IMR-90 (cell line): ENCODE measurements at regions not wholly inside any gene's neighbourhood (a gene's known extent, or its start where the extent isn't known, plus 50 kb on each side); places are given as distances from the start of the nearest gene placed in this dataset.

Experiments
- ATAC-seq: fragments of 200-7000 bp; cut with Tn5 transposase; 2 replicates; pipeline ENCODE4 v1.9.1; 2020; ENCODE audit warnings: low read depth, mild to moderate bottlenecking, moderate library complexity
- BruUV-seq: library from RNA; stranded (reverse); fragments of 400-500 nt; replicated peaks from 2 replicates; lab custom pipeline; 2021; lab: Mats Ljungman, UMichigan
- CTCF ChIA-PET: fragments of 300-600 bp; formaldehyde crosslinking; extraction: SDS; loops from one replicate; lab custom pipeline; 2021; ENCODE audit warnings: antibody characterized with exemption; lab: Yijun Ruan, JAX
- POLR2A ChIA-PET: fragments of 300-600 bp; sonication (Branson Sonifier 250); formaldehyde crosslinking; loops from one replicate; lab custom pipeline; 2022; ENCODE audit warnings: antibody characterized with exemption; ENCODE audit not compliant: unreplicated experiment; lab: Charles Lee
- DNase-seq: peaks from one replicate; pipeline ENCODE4 v3.0.0; 2013
- H2AFZ ChIP-seq: replicated peaks from 2 replicates; pipeline ENCODE3; 2013; ENCODE audit warnings: low read length, mild to moderate bottlenecking; ENCODE audit not compliant: poor library complexity
- H2AK5ac ChIP-seq: 2 replicates; pipeline ENCODE4 v1.6.1; 2013; ENCODE audit warnings: low read depth, low read length, inconsistent platforms
- H2AK9ac ChIP-seq: replicated peaks from 2 replicates; pipeline ENCODE3; 2013; ENCODE audit warnings: mild to moderate bottlenecking, low read depth, low read length, moderate library complexity; ENCODE audit not compliant: poor library complexity
- H2BK120ac ChIP-seq: 2 replicates; pipeline ENCODE4 v1.6.1; 2013; ENCODE audit warnings: low read depth, low read length, inconsistent platforms
- H2BK15ac ChIP-seq: 3 replicates; pipeline ENCODE4 v1.6.1; 2013; ENCODE audit warnings: low read depth, low read length, inconsistent platforms
- H2BK20ac ChIP-seq: 2 replicates; pipeline ENCODE4 v1.6.1; 2013; ENCODE audit warnings: low read depth, mild to moderate bottlenecking, inconsistent platforms, low read length, moderate library complexity
- H2BK5ac ChIP-seq: 2 replicates; pipeline ENCODE4 v1.6.1; 2013; ENCODE audit warnings: mild to moderate bottlenecking, low read depth, low read length, inconsistent platforms; ENCODE audit not compliant: poor library complexity, severe bottlenecking
- H3K14ac ChIP-seq: replicated peaks from 2 replicates; pipeline ENCODE4 v1.6.1; 2013; ENCODE audit warnings: low read depth, low read length, inconsistent platforms
- H3K18ac ChIP-seq: 2 replicates; pipeline ENCODE4 v1.6.1; 2013; ENCODE audit warnings: low read depth, low read length, control low read depth
- H3K23ac ChIP-seq: 2 replicates; pipeline ENCODE4 v1.6.1; 2013; ENCODE audit warnings: low read depth, low read length, inconsistent platforms
- H3K27ac ChIP-seq: 2 replicates; pipeline ENCODE4 v1.5.1; 2013; ENCODE audit warnings: mild to moderate bottlenecking, control low read depth, low read length; ENCODE audit not compliant: insufficient read depth
- H3K27me3 ChIP-seq: 2 replicates; pipeline ENCODE4 v1.6.1; 2013; ENCODE audit warnings: low read length; ENCODE audit not compliant: control insufficient read depth, insufficient read depth
- H3K36me3 ChIP-seq: 2 replicates; pipeline ENCODE4 v1.6.1; 2013; ENCODE audit warnings: low read length, mixed read lengths; ENCODE audit not compliant: control insufficient read depth, insufficient read depth
- H3K4ac ChIP-seq: 2 replicates; pipeline ENCODE4 v1.6.1; 2013; ENCODE audit warnings: low read depth, low read length, inconsistent platforms
- H3K4me1 ChIP-seq: 2 replicates; pipeline ENCODE4 v1.6.1; 2013; ENCODE audit warnings: low read length, mixed read lengths; ENCODE audit not compliant: control insufficient read depth, insufficient read depth
- H3K4me2 ChIP-seq: 2 replicates; pipeline ENCODE4 v1.6.1; 2013; ENCODE audit warnings: low read depth, mild to moderate bottlenecking, control low read depth, low read length, moderate library complexity
- H3K4me3 ChIP-seq: 2 replicates; pipeline ENCODE4 v1.5.1; 2013; ENCODE audit warnings: low read depth, mild to moderate bottlenecking, control low read depth, low read length, moderate library complexity; ENCODE audit not compliant: insufficient read depth
- H3K56ac ChIP-seq: 2 replicates; pipeline ENCODE4 v1.6.1; 2013; ENCODE audit warnings: low read length, inconsistent platforms; ENCODE audit not compliant: insufficient read depth; ENCODE audit errors: extremely low read depth
- H3K79me1 ChIP-seq, 2 experiments: 2 replicates each; pipeline ENCODE4 v1.6.1; 2013; ENCODE audit warnings: low read length in 2 of 2, inconsistent platforms in 1 of 2, low read depth in 1 of 2
- H3K9ac ChIP-seq: 2 replicates; pipeline ENCODE4 v1.6.1; 2013; ENCODE audit warnings: low read depth, low read length, control low read depth
- H3K9me1 ChIP-seq: 2 replicates; pipeline ENCODE4 v1.6.1; 2013; ENCODE audit warnings: low read length, inconsistent platforms; ENCODE audit not compliant: insufficient read depth
- H3K9me3 ChIP-seq: 2 replicates; pipeline ENCODE4 v1.6.1; 2013; ENCODE audit warnings: low read length; ENCODE audit not compliant: control insufficient read depth, insufficient read depth
- H4K20me1 ChIP-seq: 2 replicates; pipeline ENCODE4 v1.6.1; 2013; ENCODE audit warnings: low read length, inconsistent platforms; ENCODE audit not compliant: insufficient read depth
- H4K5ac ChIP-seq: 2 replicates; pipeline ENCODE4 v1.6.1; 2013; ENCODE audit warnings: mild to moderate bottlenecking, low read depth, low read length, control low read depth
- H4K8ac ChIP-seq, 2 experiments: 2 replicates each; pipeline ENCODE4 v1.6.1; 2013; ENCODE audit warnings: low read depth in 2 of 2, low read length in 2 of 2, control low read depth in 1 of 2, inconsistent platforms in 1 of 2
- H4K91ac ChIP-seq: 2 replicates; pipeline ENCODE4 v1.6.1; 2013; ENCODE audit warnings: low read depth, low read length, inconsistent platforms; ENCODE audit not compliant: insufficient read depth
- BHLHE40 ChIP-seq: fragments of 150-350 bp; IDR thresholded peaks from 2 replicates; pipeline ENCODE4 v1.6.1; 2016; ENCODE audit warnings: mild to moderate bottlenecking, low read depth, low read length
- CEBPB ChIP-seq: IDR thresholded peaks from 2 replicates; pipeline ENCODE4 v1.6.1; 2012; ENCODE audit warnings: low read depth, low read length, improper control_type of control experiment
- FOS ChIP-seq: fragments of 150-350 bp; IDR thresholded peaks from 2 replicates; pipeline ENCODE4 v1.6.1; 2016; ENCODE audit warnings: low read depth, low read length
- MAFK ChIP-seq: IDR thresholded peaks from 2 replicates; pipeline ENCODE4 v1.6.1; 2012; ENCODE audit warnings: low read depth, low read length, improper control_type of control experiment
- MAZ ChIP-seq: IDR thresholded peaks from 2 replicates; pipeline ENCODE4 v1.6.1; 2012; ENCODE audit warnings: low read depth, mild to moderate bottlenecking, low read length, improper control_type of control experiment, moderate library complexity, borderline replicate concordance
- MXI1 ChIP-seq: IDR thresholded peaks from 2 replicates; pipeline ENCODE4 v1.6.1; 2012; ENCODE audit warnings: low read depth, mild to moderate bottlenecking, low read length, moderate library complexity, borderline replicate concordance
- NFE2L2 ChIP-seq: fragments of 150-350 bp; IDR thresholded peaks from 2 replicates; pipeline ENCODE4 v1.6.1; 2016; ENCODE audit warnings: low read depth, mild to moderate bottlenecking, low read length
- RAD21 ChIP-seq: IDR thresholded peaks from 2 replicates; pipeline ENCODE4 v1.6.1; 2012; ENCODE audit warnings: low read length, improper control_type of control experiment
- RCOR1 ChIP-seq: IDR thresholded peaks from 2 replicates; pipeline ENCODE4 v1.6.1; 2012; ENCODE audit warnings: mild to moderate bottlenecking, low read length, improper control_type of control experiment; ENCODE audit not compliant: insufficient replicate concordance
- RFX5 ChIP-seq: IDR thresholded peaks from 2 replicates; pipeline ENCODE4 v1.8.0; 2012; ENCODE audit warnings: low read depth, mild to moderate bottlenecking, low read length, moderate library complexity
- SMC3 ChIP-seq: fragments of 150-350 bp; IDR thresholded peaks from 2 replicates; pipeline ENCODE4 v1.6.1; 2016; ENCODE audit warnings: low read depth, mild to moderate bottlenecking, antibody characterized with exemption, low read length, moderate library complexity
- WGBS, 2 experiments: methylation state at CpG; one replicate each; pipeline versions ENCODE4 v1.1.5 to v1.1.7; 2013; ENCODE audit warnings: missing lambda C conversion rate in 2 of 2; ENCODE audit not compliant: insufficient read length in 1 of 2; ENCODE audit errors: extremely low coverage in 2 of 2; 5-methylcytosine and 5-hydroxymethylcytosine counted together
- dilution Hi-C: fragments of 300-500 bp; cut with HindIII; formaldehyde crosslinking; loops from one replicate; pipeline ENCODE4 v1.14.3; 2018; ENCODE audit warnings: low sequenced_read_pairs; ENCODE audit not compliant: unreplicated experiment
- in situ Hi-C: fragments of 300-500 bp; cut with MboI; formaldehyde crosslinking; loops from 3 replicates; pipeline ENCODE4 v1.14.3; 2019; ENCODE audit warnings: low sequenced_read_pairs, inconsistent platforms, mixed read lengths
- intact Hi-C: fragments of 100-400 bp; cut with micrococcal nuclease; formaldehyde crosslinking; loops from 2 replicates; pipeline ENCODE4 v1.10.0; 2022
- TF ChIP-seq, protein P1 (sequence below): conservative IDR thresholded peaks from 2 replicates; pipeline ENCODE4 v1.5.1; 2012; ENCODE audit warnings: mild to moderate bottlenecking, low read depth, low read length, improper control_type of control experiment
- TF ChIP-seq, protein P2 (sequence below): fragments of 150-350 bp; IDR thresholded peaks from 2 replicates; pipeline ENCODE4 v1.6.1; 2017; ENCODE audit warnings: mild to moderate bottlenecking, antibody characterized with exemption, low read length, low read depth

- 33% methylated on average over 1 of the region's 3 CpGs; no CpG with 5 or more reads in 1 of the 2 experiments for WGBS, 2 experiments
- Histone ChIP-seq H3K36me3 (no peaks in the 10 kb centered on the region), H2AK9ac (no peak overlapping the region), H3K27me3 (no peaks in the 10 kb centered on the region), H4K5ac (no peak overlapping the region), H3K4me1 (no peaks in the 10 kb centered on the region), H3K4me2 (no peak overlapping the region), H3K9me1 (no peaks in the 10 kb centered on the region), H3K14ac (no peak overlapping the region), H2BK20ac (no peak overlapping the region), H2BK15ac (no peak overlapping the region), H3K4me3 (no peak overlapping the region), H2BK5ac (no peak overlapping the region), H3K23ac (no peak overlapping the region), H4K8ac (no peak overlapping the region), H3K9me3 (peaks cover 9% of the 10 kb centered on the region), H4K20me1 (no peaks in the 10 kb centered on the region), H3K9ac (no peak overlapping the region), H3K4ac (no peak overlapping the region), H2AK5ac (no peak overlapping the region), H2AFZ (no peak overlapping the region), H3K27ac (no peak overlapping the region), H3K18ac (no peak overlapping the region), H3K79me1 (no peaks in the 10 kb centered on the region), H2BK120ac (no peak overlapping the region), H4K91ac (no peak overlapping the region), H3K56ac (no peak overlapping the region)
- no TSS peak for BruUV-seq
- in situ Hi-C loops (no loop called here), intact Hi-C loops (no loop called here), dilution Hi-C loops (no loop called here)
- DNase-seq: no peak
- ChIA-PET POLR2A (no interaction called here), CTCF (no interaction called here)
- ATAC-seq: no peak
- TF ChIP-seq NFE2L2 (no peak), BHLHE40 (no peak), MXI1 (no peak), RFX5 (no peak), FOS (no peak), CEBPB (no peak), SMC3 (no peak), RCOR1 (no peak), MAFK (no peak), RAD21 (no peak), MAZ (no peak)
- TF ChIP-seq, protein P1, sequence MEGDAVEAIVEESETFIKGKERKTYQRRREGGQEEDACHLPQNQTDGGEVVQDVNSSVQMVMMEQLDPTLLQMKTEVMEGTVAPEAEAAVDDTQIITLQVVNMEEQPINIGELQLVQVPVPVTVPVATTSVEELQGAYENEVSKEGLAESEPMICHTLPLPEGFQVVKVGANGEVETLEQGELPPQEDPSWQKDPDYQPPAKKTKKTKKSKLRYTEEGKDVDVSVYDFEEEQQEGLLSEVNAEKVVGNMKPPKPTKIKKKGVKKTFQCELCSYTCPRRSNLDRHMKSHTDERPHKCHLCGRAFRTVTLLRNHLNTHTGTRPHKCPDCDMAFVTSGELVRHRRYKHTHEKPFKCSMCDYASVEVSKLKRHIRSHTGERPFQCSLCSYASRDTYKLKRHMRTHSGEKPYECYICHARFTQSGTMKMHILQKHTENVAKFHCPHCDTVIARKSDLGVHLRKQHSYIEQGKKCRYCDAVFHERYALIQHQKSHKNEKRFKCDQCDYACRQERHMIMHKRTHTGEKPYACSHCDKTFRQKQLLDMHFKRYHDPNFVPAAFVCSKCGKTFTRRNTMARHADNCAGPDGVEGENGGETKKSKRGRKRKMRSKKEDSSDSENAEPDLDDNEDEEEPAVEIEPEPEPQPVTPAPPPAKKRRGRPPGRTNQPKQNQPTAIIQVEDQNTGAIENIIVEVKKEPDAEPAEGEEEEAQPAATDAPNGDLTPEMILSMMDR: no peak
- TF ChIP-seq, protein P2, sequence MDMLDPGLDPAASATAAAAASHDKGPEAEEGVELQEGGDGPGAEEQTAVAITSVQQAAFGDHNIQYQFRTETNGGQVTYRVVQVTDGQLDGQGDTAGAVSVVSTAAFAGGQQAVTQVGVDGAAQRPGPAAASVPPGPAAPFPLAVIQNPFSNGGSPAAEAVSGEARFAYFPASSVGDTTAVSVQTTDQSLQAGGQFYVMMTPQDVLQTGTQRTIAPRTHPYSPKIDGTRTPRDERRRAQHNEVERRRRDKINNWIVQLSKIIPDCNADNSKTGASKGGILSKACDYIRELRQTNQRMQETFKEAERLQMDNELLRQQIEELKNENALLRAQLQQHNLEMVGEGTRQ: no peak
These were observed 287.8 kb upstream of the CDYL start for GRCh38 chr6:4488389-4488788.
